HG03460 (cell line): ENCODE measurements at regions not wholly inside any gene's neighbourhood (a gene's known extent, or its start where the extent isn't known, plus 50 kb on each side); places are given as distances from the start of the nearest gene placed in this dataset.
A peak's percentile ranks its signal among the peaks of the same experiment; 100 is the strongest.

ENCODE experiments used
- ATAC-seq: cut with Tn5 transposase; IDR thresholded peaks from one replicate; pipeline ENCODE4 v1.9.1; 2021; ENCODE audit not compliant: unreplicated experiment

GRCh38 chr18:54767098-54767497 is 61.2 kb upstream of the RAB27B start:
- ATAC-seq = no peak

DNA sequence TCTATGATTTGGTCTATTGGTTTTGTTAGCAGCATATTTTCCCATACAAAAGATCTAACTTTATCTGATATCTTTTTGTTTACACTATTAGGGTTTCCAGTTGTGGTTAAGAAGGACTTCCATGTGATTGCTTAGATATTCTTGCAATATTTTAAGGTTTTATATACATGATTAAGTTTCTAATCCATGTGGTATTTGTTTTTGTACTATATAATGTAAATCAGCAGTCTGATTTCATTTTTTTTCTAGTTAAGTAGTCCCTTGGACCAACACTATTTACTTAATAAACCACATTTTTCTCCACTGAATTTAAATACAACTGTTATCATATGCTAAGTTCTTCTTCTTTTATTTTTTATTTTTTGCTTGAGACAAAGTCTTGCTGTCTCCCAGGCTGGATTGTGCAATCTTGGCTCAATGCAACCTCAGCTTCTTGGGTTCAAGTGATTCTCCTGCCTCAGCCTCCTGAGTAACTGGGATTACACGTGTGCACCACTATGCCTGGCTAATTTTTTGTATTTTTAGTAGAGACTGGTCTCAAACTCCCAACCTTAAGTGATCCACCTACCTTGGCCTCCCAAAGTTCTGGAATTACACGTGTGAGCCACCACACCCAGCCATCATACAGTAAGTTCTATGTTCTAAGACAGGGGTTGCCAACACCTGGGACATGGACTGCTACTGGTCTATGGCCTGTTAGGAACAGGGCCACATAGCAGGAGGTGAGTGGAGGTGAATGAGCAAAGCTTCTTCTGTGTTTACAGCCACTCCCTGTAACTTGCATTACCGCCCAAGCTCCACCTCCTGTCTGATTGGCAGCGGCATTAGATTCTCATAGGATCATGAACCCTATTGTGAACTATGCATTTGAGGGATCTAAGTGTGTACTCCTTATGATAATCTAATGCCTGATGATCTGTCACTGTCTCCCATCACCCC is 58.5 kb upstream of the RAB27B start:
- ATAC-seq = no peak

DNA sequence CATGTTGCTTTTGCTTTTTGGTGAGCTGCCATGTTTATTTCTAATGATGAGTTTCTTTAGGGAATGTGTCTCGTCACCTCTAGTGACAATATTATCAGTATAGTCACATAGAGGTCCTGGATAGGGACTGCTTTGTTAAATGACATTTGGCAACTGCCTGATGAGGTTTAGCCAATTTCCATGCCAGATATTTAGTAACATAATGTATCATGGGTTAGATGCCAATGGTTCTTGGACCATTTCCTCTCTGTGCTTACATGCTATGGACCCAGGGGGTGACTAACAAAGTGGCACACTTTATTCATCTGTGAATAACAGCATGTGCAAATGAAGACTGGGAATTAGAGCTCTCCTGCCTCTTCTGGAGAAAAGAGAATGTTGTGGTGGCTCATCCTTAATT is 56.2 kb upstream of the RAB27B start:
- ATAC-seq = no peak

- no peak for ATAC-seq
These were observed 53.9 kb upstream of the RAB27B start for GRCh38 chr18:54774423-54774822.

DNA sequence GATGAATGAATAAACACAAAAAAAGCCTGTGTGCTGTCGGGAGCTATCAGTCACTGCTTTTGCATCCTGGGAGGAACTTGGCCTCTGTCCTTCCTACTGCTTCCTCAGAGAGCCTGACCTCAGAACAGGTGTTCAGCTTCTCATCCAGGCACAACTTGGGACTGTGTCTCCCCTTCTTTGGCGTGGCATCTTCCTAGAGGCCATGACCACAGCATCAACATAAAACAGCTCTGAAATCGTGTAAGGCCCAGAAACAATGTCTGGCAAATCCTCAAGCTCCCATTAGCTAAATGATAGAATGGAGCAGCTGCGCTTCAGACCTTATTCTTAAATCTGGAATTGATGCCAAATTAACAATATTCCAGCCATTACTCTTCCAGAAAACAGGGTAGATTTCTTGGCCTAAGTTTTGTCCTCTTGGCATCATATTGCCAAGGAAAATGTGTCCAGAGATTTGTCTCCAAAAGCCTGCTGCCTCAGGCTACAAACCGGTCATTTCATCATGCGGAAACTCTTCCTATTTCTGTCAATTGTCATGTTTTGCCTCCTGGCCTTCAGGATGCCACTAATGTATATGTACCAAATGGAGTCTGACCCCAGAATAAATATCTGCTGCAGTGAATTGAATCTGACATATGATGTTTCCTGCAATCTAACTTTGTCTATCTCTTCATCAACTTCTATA is 53.2 kb upstream of the RAB27B start:
- ATAC-seq = no peak

GRCh38 chr18:54775686-54776085 is 52.6 kb upstream of the RAB27B start:
- no peak for ATAC-seq

- peak; percentile 62 for ATAC-seq
These were observed 51.8 kb upstream of the RAB27B start for GRCh38 chr18:54776282-54776977.

- peak; percentile 57 for ATAC-seq
These were observed 51.0 kb upstream of the RAB27B start for GRCh38 chr18:54777118-54777791.

GRCh38 chr18:54777989-54778388 is 50.3 kb upstream of the RAB27B start:
- ATAC-seq = no peak
